ENCODE measurements at regions not wholly inside any gene's neighbourhood (a gene's known extent, or its start where the extent isn't known, plus 50 kb on each side); places are given as distances from the start of the nearest gene placed in this dataset.

DNA sequence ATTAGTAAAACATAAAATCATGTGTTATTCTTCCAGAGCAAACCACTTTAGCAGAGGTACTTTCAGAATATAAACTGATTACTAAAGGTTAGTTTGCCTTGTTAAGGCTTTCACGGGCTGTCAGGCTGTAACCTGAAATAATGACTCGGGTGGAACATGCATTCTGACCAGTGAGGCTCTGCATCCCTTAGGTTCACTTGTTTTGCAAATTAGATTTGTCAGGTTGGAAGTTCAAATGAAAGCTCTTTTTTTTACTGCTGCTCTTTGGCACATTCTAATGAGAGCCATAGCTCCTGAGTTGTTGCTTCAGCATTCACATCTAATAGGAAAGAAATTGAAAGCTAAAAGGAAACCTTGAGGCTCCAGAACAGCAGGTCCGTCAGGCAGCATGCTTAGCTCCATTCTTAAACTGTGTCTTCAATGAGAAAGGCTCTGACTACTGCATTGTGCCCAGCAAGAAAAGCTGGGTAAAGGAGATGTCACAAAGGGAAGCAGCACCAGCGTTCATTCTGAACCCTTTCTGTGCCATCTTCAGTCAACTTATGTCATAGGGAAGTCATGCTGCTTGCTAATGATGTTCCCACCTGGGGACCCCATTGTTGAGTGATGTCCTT, 445.5 kb upstream of the FBXO33 start:
- Histone ChIP-seq H3K9me3 (no peaks in the 10 kb centered on the region), H3K36me3 (no peaks in the 10 kb centered on the region), H3K4me3 (no peak overlapping the region), H3K27me3 (no peaks in the 10 kb centered on the region), H3K4me1 (no peaks in the 10 kb centered on the region), H3K27ac (no peak overlapping the region)
- TF ChIP-seq CTCF (IDR thresholded peaks at IDR 0.05), result no peak
- no peak for TF ChIP-seq POLR2AphosphoS5 (IDR thresholded peaks at IDR 0.05; ENCODE audit: insufficient read depth in 1 of 2, low read depth in 1 of 2)
- no peak for TF ChIP-seq POLR2A (IDR thresholded peaks at IDR 0.05)
- intact Hi-C loops (cut with DNase I), result no loop called here
- no peak for DNase-seq (ENCODE audit: extremely low spot score in 2 of 2)

DNA sequence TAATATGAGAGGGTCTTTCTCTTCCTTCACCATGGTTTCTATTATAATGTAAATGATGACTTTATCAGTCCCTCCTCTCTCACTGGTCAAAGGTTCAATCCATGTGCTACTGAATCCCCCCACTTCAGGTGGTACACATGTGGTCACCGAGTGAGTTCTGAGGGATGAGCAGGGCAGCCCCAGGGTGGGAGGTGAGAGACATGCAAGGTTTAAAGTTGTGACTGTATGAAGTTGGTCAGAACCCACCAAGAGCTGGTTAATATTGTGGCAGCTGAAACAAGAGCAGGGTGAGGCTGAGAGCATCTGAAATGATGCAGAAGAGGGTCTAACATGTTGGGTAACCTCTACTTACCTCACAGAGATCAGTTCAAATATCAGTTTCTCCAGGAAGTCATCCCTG, 444.7 kb upstream of the FBXO33 start:
- no peak overlapping the region for H3K4me3 ChIP-seq
- intact Hi-C loops (cut with DNase I), result no loop called here
- H3K36me3 ChIP-seq, result no peaks in the 10 kb centered on the region
- no peaks in the 10 kb centered on the region for H3K27me3 ChIP-seq
- no peak for DNase-seq (ENCODE audit: extremely low spot score in 2 of 2)
- H3K9me3 ChIP-seq, result no peaks in the 10 kb centered on the region
- TF ChIP-seq POLR2AphosphoS5 (IDR thresholded peaks at IDR 0.05; ENCODE audit: insufficient read depth in 1 of 2, low read depth in 1 of 2) (no peak), CTCF (IDR thresholded peaks at IDR 0.05) (no peak), POLR2A (IDR thresholded peaks at IDR 0.05) (no peak)
- H3K4me1 ChIP-seq, result no peaks in the 10 kb centered on the region
- H3K27ac ChIP-seq, result no peak overlapping the region

- Histone ChIP-seq H3K27me3 (no peaks in the 10 kb centered on the region), H3K27ac (no peak overlapping the region), H3K4me3 (no peak overlapping the region), H3K4me1 (no peaks in the 10 kb centered on the region), H3K36me3 (no peaks in the 10 kb centered on the region), H3K9me3 (no peaks in the 10 kb centered on the region)
- DNase-seq (ENCODE audit: extremely low spot score in 2 of 2), result no peak
- intact Hi-C loops (cut with DNase I), result no loop called here
- TF ChIP-seq POLR2AphosphoS5 (IDR thresholded peaks at IDR 0.05; ENCODE audit: insufficient read depth in 1 of 2, low read depth in 1 of 2) (no peak), POLR2A (IDR thresholded peaks at IDR 0.05) (no peak), CTCF (IDR thresholded peaks at IDR 0.05) (no peak)
Measured at GRCh38 chr14:39875028-39875427, 442.8 kb upstream of the FBXO33 start.

DNA sequence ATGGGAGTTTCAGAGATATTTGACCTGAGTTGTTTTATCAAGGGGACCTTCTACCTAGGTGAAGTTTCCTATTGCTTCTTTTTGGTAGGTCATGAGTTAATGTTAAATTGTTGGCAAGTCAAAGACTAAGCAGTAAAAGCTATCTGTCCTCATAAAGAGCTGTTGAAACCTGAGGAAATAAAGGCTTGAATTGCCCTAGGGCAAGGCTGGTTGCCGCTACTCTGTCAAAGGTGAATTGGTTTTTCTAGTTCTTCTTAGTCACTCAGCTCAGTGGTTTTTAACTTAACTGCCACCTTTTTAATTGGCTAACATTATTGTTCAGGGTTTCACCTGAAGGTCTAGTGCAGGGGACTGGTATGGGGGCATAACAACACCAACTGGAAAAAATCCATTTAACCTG, 441.6 kb upstream of the FBXO33 start:
- H3K27ac ChIP-seq, result no peak overlapping the region
- no peak for DNase-seq (ENCODE audit: extremely low spot score in 2 of 2)
- H3K36me3 ChIP-seq, result no peaks in the 10 kb centered on the region
- TF ChIP-seq CTCF (IDR thresholded peaks at IDR 0.05), result no peak
- no peak for TF ChIP-seq POLR2AphosphoS5 (IDR thresholded peaks at IDR 0.05; ENCODE audit: insufficient read depth in 1 of 2, low read depth in 1 of 2)
- TF ChIP-seq POLR2A (IDR thresholded peaks at IDR 0.05), result no peak
- no peaks in the 10 kb centered on the region for H3K9me3 ChIP-seq
- H3K4me3 ChIP-seq, result no peak overlapping the region
- H3K27me3 ChIP-seq, result no peaks in the 10 kb centered on the region
- intact Hi-C loops (cut with DNase I), result no loop called here
- no peaks in the 10 kb centered on the region for H3K4me1 ChIP-seq

DNA sequence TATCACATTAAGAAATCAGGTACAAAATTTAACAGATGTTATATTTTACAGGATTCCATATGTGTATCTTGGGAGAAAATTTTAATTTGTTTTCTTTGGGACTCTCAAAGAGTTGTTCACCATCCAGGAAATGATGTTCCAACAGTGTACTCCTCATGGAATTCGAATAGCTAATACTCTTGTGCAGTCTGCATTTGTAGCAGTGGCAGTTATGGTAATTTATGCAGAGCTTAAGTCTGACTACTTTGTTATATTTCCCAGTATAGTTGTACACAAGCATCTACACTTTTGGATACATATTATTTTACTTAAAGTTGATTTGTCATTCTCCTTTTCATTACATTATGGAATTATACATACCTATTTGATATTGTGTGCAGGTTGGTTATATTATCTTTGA, 436.7 kb upstream of the FBXO33 start:
- no peak overlapping the region for H3K4me3 ChIP-seq
- TF ChIP-seq POLR2AphosphoS5 (IDR thresholded peaks at IDR 0.05; ENCODE audit: insufficient read depth in 1 of 2, low read depth in 1 of 2), result no peak
- no peak for TF ChIP-seq POLR2A (IDR thresholded peaks at IDR 0.05)
- TF ChIP-seq CTCF (IDR thresholded peaks at IDR 0.05), result no peak
- no peaks in the 10 kb centered on the region for H3K4me1 ChIP-seq
- intact Hi-C loops (cut with DNase I), result no loop called here
- DNase-seq (ENCODE audit: extremely low spot score in 2 of 2), result no peak
- no peaks in the 10 kb centered on the region for H3K27me3 ChIP-seq
- no peaks in the 10 kb centered on the region for H3K9me3 ChIP-seq
- no peaks in the 10 kb centered on the region for H3K36me3 ChIP-seq
- no peak overlapping the region for H3K27ac ChIP-seq
